Large intestine (tissue), 3 donors: ENCODE measurements at regions not wholly inside any gene's neighbourhood (a gene's known extent, or its start where the extent isn't known, plus 50 kb on each side); places are given as distances from the start of the nearest gene placed in this dataset.
"Not testable (repeated sequence)": the region's sequence is repeated elsewhere in the genome, so short reads cannot be mapped to it uniquely, and the experiment has no call there.

Source experiments
- DNase-seq, 2 donors: peaks; one replicate each; pipeline versions ENCODE4 v3.0.0 to v3.0.0-alpha.2; 2013
- H3K27ac ChIP-seq: one replicate; pipeline ENCODE4 v1.5.1; 2013; ENCODE audit warnings: low read length
- H3K27me3 ChIP-seq: 2 replicates; pipeline ENCODE4 v1.6.1; 2013; ENCODE audit warnings: low read length; ENCODE audit not compliant: control insufficient read depth, insufficient read depth
- H3K36me3 ChIP-seq: 2 replicates; pipeline ENCODE4 v1.6.1; 2013; ENCODE audit warnings: low read length; ENCODE audit not compliant: control insufficient read depth, insufficient read depth
- H3K4me1 ChIP-seq: one replicate; pipeline ENCODE4 v1.6.1; 2013; ENCODE audit warnings: low read length; ENCODE audit not compliant: control insufficient read depth, insufficient read depth
- H3K4me3 ChIP-seq: one replicate; pipeline ENCODE4 v1.5.1; 2013; ENCODE audit warnings: low read length
- H3K9me3 ChIP-seq: one replicate; pipeline ENCODE4 v1.6.1; 2013; ENCODE audit warnings: mild to moderate bottlenecking, low read depth, low read length, moderate library complexity; ENCODE audit not compliant: control insufficient read depth
- WGBS: methylation state at CpG from one replicate; pipeline ENCODE4 v1.1.5; 2013; ENCODE audit warnings: low lambda C conversion rate; ENCODE audit not compliant: insufficient coverage; 5-methylcytosine and 5-hydroxymethylcytosine counted together

DNA sequence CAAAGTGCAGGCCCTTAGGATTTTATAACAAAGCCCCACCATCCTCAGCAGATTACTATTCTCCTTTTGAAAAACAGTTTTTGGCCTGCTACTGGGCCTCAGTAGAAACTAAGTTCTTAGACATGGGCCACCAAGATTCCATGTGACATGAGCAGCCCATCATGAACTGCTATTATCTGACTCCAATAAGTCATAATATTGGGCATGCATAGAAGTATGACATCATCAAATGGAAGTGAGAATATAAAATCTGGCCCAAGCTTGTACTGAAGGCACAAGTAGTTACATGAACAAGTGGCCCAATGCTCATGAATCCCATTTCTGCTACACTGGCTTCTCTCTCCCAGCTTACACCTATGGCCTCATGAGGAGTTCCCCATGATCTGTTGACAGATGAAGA, 404.8 kb downstream of the EPHA5 start:
- no peak overlapping the region for H3K4me3 ChIP-seq
- no peaks in the 10 kb centered on the region for H3K9me3 ChIP-seq
- H3K27me3 ChIP-seq: no peaks in the 10 kb centered on the region
- H3K4me1 ChIP-seq: no peaks in the 10 kb centered on the region
- no peak overlapping the region for H3K27ac ChIP-seq
- DNase-seq: no peak
- no peaks in the 10 kb centered on the region for H3K36me3 ChIP-seq

DNA sequence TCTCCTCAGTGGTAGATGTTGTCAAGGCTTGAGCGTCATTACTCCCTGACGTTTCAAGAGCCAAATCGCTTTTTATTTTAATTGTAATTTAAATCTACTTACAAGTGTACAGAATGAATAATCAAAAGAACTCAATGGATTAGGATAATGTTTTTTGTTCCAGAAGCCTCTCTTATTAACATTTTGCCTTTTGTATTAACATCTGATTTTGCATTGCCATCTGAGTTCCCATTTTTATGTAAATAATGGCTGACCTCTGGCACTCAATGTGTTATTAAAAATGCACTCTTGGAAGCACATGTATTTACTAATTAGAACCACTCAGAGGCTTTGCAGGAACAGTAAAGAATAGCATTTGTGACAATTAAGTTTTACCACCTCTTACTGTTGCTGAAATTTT, 411.0 kb downstream of the EPHA5 start:
- DNase-seq: no peak
- H3K9me3 ChIP-seq: no peaks in the 10 kb centered on the region
- no peak overlapping the region for H3K4me3 ChIP-seq
- H3K36me3 ChIP-seq: no peaks in the 10 kb centered on the region
- H3K4me1 ChIP-seq: no peaks in the 10 kb centered on the region
- no peaks in the 10 kb centered on the region for H3K27me3 ChIP-seq
- no CpG with 5 or more reads among the region's 3 CpGs for WGBS
- H3K27ac ChIP-seq: no peak overlapping the region

DNA sequence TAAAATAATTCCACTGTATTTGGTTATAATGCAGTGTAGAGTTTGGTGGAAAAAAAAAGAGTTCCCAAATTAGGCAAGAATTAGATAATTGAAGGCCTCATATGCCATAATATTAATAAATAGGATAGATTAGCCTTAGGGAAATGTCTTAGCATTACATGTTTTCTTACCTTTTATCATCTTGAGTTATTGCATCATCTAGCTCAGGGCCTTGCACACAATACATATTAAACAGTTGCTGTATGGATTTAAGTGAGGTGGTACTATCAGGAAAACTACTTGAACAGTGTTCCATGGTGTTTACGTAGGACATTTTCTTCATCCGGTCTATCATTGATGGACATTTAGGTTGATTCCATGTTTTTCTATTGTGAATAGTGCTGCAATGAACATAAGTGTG, 419.4 kb downstream of the EPHA5 start:
- no peaks in the 10 kb centered on the region for H3K4me1 ChIP-seq
- DNase-seq: no peak
- no peaks in the 10 kb centered on the region for H3K36me3 ChIP-seq
- H3K4me3 ChIP-seq: no peak overlapping the region
- H3K27me3 ChIP-seq: no peaks in the 10 kb centered on the region
- WGBS: 100% methylated on average over 2 of the region's 2 CpGs
- no peak overlapping the region for H3K27ac ChIP-seq
- no peaks in the 10 kb centered on the region for H3K9me3 ChIP-seq

DNA sequence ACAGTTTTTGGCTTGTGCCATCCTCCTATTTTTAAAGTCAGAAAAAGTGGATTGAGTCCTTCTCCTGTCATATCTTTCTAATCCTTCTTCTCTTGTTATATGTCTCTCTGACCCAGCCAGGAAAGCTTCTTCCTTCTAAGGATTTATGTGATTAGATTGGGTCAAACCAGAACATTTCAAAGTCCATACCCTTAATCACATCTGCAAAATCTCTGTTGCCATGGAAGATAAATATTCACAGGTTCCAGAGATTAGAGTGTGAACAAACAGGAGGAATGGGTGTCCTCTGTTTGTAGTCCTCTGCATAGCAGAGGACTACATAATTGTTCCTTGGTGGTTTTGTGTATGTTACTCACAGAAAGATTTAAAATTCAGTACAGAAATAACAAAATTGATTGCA, 421.2 kb downstream of the EPHA5 start:
- H3K27me3 ChIP-seq: no peaks in the 10 kb centered on the region
- H3K4me3 ChIP-seq: no peak overlapping the region
- peak in 1 of 2 donors; percentile 1 for DNase-seq
- H3K4me1 ChIP-seq: no peaks in the 10 kb centered on the region
- H3K9me3 ChIP-seq: no peaks in the 10 kb centered on the region
- H3K36me3 ChIP-seq: no peaks in the 10 kb centered on the region
- no peak overlapping the region for H3K27ac ChIP-seq

- Histone ChIP-seq H3K27me3 (no peaks in the 10 kb centered on the region), H3K36me3 (no peaks in the 10 kb centered on the region), H3K4me1 (no peaks in the 10 kb centered on the region), H3K9me3 (no peaks in the 10 kb centered on the region), H3K4me3 (no peak overlapping the region), H3K27ac (no peak overlapping the region)
- WGBS: no CpG with 5 or more reads among the region's 16 CpGs
- no peak for DNase-seq
Observed at GRCh38 chr4:65242156-65242846, 428.0 kb downstream of the EPHA5 start.

GRCh38 chr4:65241257-65241997, 428.9 kb downstream of the EPHA5 start:
- Histone ChIP-seq H3K27ac (no peak overlapping the region), H3K9me3 (no peaks in the 10 kb centered on the region), H3K4me3 (no peak overlapping the region), H3K36me3 (no peaks in the 10 kb centered on the region), H3K4me1 (no peaks in the 10 kb centered on the region), H3K27me3 (no peaks in the 10 kb centered on the region)
- WGBS: no CpG with 5 or more reads among the region's 26 CpGs
- DNase-seq: no peak

DNA sequence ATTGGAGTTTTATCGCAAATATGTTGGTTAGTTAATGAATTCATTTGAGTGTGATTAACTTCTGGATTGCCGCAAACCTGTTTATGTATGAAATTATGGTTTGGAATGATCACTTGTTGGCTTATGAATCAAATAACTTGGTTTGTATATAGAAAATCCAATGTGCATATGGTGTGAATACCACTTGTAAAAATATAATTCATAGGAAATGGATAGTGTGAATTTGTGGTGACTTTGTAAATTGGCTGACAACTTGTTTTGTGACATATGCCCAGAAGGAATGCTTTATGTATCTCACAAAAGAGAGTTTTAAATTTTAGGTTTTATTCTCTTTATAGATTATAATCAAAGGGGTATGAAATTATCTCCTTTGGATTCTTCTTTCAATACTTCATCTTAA, 436.2 kb downstream of the EPHA5 start:
- Histone ChIP-seq H3K4me3 (no peak overlapping the region), H3K27me3 (no peaks in the 10 kb centered on the region), H3K9me3 (no peaks in the 10 kb centered on the region), H3K4me1 (no peaks in the 10 kb centered on the region), H3K36me3 (no peaks in the 10 kb centered on the region), H3K27ac (no peak overlapping the region)
- no peak for DNase-seq
- whole genome bisulfite sequencing: no CpG with 5 or more reads among the region's 2 CpGs

- Histone ChIP-seq H3K36me3 (no peaks in the 10 kb centered on the region), H3K4me3 (no peak overlapping the region), H3K27ac (no peak overlapping the region), H3K9me3 (no peaks in the 10 kb centered on the region), H3K4me1 (no peaks in the 10 kb centered on the region), H3K27me3 (no peaks in the 10 kb centered on the region)
- no peak for DNase-seq
Observed at GRCh38 chr4:65227628-65228027, 442.7 kb downstream of the EPHA5 start.

DNA sequence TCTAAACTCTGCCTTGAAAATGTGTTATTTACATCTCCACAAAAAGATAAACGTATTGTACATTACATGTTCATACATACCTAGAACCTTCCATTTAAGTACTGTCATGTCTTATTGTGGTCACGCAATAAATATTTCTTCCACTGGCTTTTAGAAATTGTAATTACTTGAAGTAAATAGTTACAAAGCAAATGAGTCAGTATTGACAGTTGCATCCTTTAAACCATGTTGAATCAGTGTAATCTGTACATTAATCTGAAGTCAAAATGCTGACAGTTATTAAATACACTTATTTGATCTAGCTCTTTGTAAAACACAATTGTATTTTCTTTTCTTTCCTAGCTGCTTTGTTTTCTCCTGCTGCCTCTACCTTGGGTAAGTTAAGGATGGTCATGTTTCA, 446.7 kb downstream of the EPHA5 start:
- H3K36me3 ChIP-seq: no peaks in the 10 kb centered on the region
- no peak overlapping the region for H3K27ac ChIP-seq
- no peaks in the 10 kb centered on the region for H3K9me3 ChIP-seq
- H3K4me3 ChIP-seq: no peak overlapping the region
- no peaks in the 10 kb centered on the region for H3K27me3 ChIP-seq
- no CpG with 5 or more reads among the region's 2 CpGs for WGBS
- H3K4me1 ChIP-seq: no peaks in the 10 kb centered on the region
- no peak for DNase-seq

- not testable (repeated sequence) for H3K27me3 ChIP-seq, H3K9me3 ChIP-seq, H3K36me3 ChIP-seq, H3K4me3 ChIP-seq, H3K27ac ChIP-seq, DNase-seq, H3K4me1 ChIP-seq
- 100% methylated on average over 2 of the region's 11 CpGs for WGBS
Observed at GRCh38 chr4:65223074-65223473, 447.2 kb downstream of the EPHA5 start.

- no CpG with 5 or more reads among the region's 2 CpGs for WGBS
- H3K4me3 ChIP-seq: no peak overlapping the region
- no peaks in the 10 kb centered on the region for H3K9me3 ChIP-seq
- H3K36me3 ChIP-seq: no peaks in the 10 kb centered on the region
- H3K27ac ChIP-seq: no peak overlapping the region
- H3K4me1 ChIP-seq: no peaks in the 10 kb centered on the region
- H3K27me3 ChIP-seq: no peaks in the 10 kb centered on the region
- no peak for DNase-seq
Observed at GRCh38 chr4:65217179-65217578, 453.1 kb downstream of the EPHA5 start.
